IPS DF 4.7 (cell line): ENCODE measurements at regions not wholly inside any gene's neighbourhood (a gene's known extent, or its start where the extent isn't known, plus 50 kb on each side); places are given as distances from the start of the nearest gene placed in this dataset.

Experiments used
- DNase-seq: peaks from one replicate; pipeline ENCODE4 v3.0.0-alpha.2; 2013; ENCODE audit warnings: low spot score; ENCODE audit errors: extremely low read depth

GRCh38 chr14:98835051-98835824 is 436.8 kb downstream of the BCL11B start:
- no peak for DNase-seq

- DNase-seq = no peak
Observed at GRCh38 chr14:98835825-98836100, 436.2 kb downstream of the BCL11B start.

GRCh38 chr14:98840091-98840490 is 431.9 kb downstream of the BCL11B start:
- DNase-seq = no peak

GRCh38 chr14:98840511-98840910 is 431.5 kb downstream of the BCL11B start:
- no peak for DNase-seq

- no peak for DNase-seq
Observed at GRCh38 chr14:98844456-98844855, 427.5 kb downstream of the BCL11B start.

- no peak for DNase-seq
Observed at GRCh38 chr14:98847521-98848468, 424.2 kb downstream of the BCL11B start.

GRCh38 chr14:98853063-98853729 is 418.8 kb downstream of the BCL11B start:
- DNase-seq = no peak

- DNase-seq = no peak
Observed at GRCh38 chr14:98855926-98856715, 415.9 kb downstream of the BCL11B start.

- no peak for DNase-seq
Observed at GRCh38 chr14:98858158-98858557, 413.8 kb downstream of the BCL11B start.

- DNase-seq = no peak
Observed at GRCh38 chr14:98858561-98858960, 413.4 kb downstream of the BCL11B start.

- DNase-seq = no peak
Observed at GRCh38 chr14:98859301-98859700, 412.7 kb downstream of the BCL11B start.

GRCh38 chr14:98864211-98864610 is 407.8 kb downstream of the BCL11B start:
- no peak for DNase-seq

- DNase-seq = no peak
Observed at GRCh38 chr14:98867146-98867545, 404.9 kb downstream of the BCL11B start.

- DNase-seq = no peak
Observed at GRCh38 chr14:98867726-98868125, 404.3 kb downstream of the BCL11B start.

GRCh38 chr14:98868866-98869265 is 403.1 kb downstream of the BCL11B start:
- DNase-seq = no peak

- DNase-seq = no peak
Observed at GRCh38 chr14:98871796-98872195, 400.2 kb downstream of the BCL11B start.

- DNase-seq = no peak
Observed at GRCh38 chr14:98877065-98877464, 394.9 kb downstream of the BCL11B start.

- no peak for DNase-seq
Observed at GRCh38 chr14:98878282-98878681, 393.7 kb downstream of the BCL11B start.

GRCh38 chr14:98886982-98887381 is 385.0 kb downstream of the BCL11B start:
- no peak for DNase-seq

- DNase-seq = no peak
Observed at GRCh38 chr14:98888281-98888680, 383.7 kb downstream of the BCL11B start.
